Upper lobe of left lung (tissue), 6 donors: ENCODE measurements at regions not wholly inside any gene's neighbourhood (a gene's known extent, or its start where the extent isn't known, plus 50 kb on each side); places are given as distances from the start of the nearest gene placed in this dataset.

Experiments
- ATAC-seq, 2 donors: fragments of 200-7000 bp; cut with Tn5 transposase; one replicate each; pipeline ENCODE4 v1.9.1; 2022; ENCODE audit warnings: mild to moderate bottlenecking in 2 of 2, moderate library complexity in 2 of 2; ENCODE audit not compliant: low FRiP score in 2 of 2
- DNase-seq, 2 donors: peaks; one replicate each; pipeline ENCODE4 v3.0.0-alpha.2; 2019 to 2020
- H3K27ac ChIP-seq, 4 donors: fragments of 200-600 bp; sonication (generic); one replicate each; pipeline ENCODE4 v1.5.1; 2016 to 2019
- H3K27me3 ChIP-seq, 4 donors: fragments of 200-600 bp; sonication (generic); one replicate each; pipeline ENCODE4 v1.5.1; 2017 to 2019
- H3K36me3 ChIP-seq, 4 donors: fragments of 200-600 bp; sonication (generic); one replicate each; pipeline ENCODE4 v1.5.1; 2016 to 2019
- H3K4me1 ChIP-seq, 4 donors: fragments of 200-600 bp; sonication (generic); one replicate each; pipeline ENCODE4 v1.5.1; 2018 to 2019
- H3K4me3 ChIP-seq, 4 donors: fragments of 200-600 bp; sonication (generic); one replicate each; pipeline ENCODE4 v1.5.1; 2017 to 2019; ENCODE audit warnings: mild to moderate bottlenecking in 2 of 4, moderate library complexity in 1 of 4
- H3K9me3 ChIP-seq, 4 donors: fragments of 200-600 bp; sonication (generic); one replicate each; pipeline ENCODE4 v1.5.1; 2018 to 2019
- EP300 ChIP-seq, 4 donors: sonication (generic); formaldehyde crosslinking; IDR thresholded peaks; one replicate each; pipeline ENCODE4 v1.5.1; 2017; ENCODE audit warnings: antibody characterized with exemption in 4 of 4, control low read depth in 2 of 4
- POLR2A ChIP-seq, 4 donors: fragments of 450-650 bp; IDR thresholded peaks; one replicate each; pipeline ENCODE4 v1.5.1; 2016 to 2017; ENCODE audit warnings: antibody characterized with exemption in 4 of 4, mild to moderate bottlenecking in 2 of 4
- POLR2AphosphoS5 ChIP-seq, 2 donors: sonication (generic); formaldehyde crosslinking; IDR thresholded peaks; one replicate each; pipeline ENCODE4 v1.5.1; 2017; ENCODE audit warnings: antibody characterized with exemption in 2 of 2
- WGBS, 2 donors: methylation state at CpG; one replicate each; pipeline ENCODE4 v1.1.5; 2017 to 2018; 5-methylcytosine and 5-hydroxymethylcytosine counted together
- TF ChIP-seq, protein P1 (sequence below), 6 experiments: fragments of 450-650 bp in 4 of 6; fragments of 200-600 bp in 2 of 6; sonication (generic) in 2 of 6; IDR thresholded peaks; one replicate each; pipeline ENCODE4 v1.5.1; 2016 to 2019; ENCODE audit warnings: antibody characterized with exemption in 6 of 6
- donor health status: DM: no; HTN: no; CAD: no; lungs with moderate emphysema.
- donor health status: DM: no; HTN: yes; CAD: no; lungs with severe emphysema.

DNA sequence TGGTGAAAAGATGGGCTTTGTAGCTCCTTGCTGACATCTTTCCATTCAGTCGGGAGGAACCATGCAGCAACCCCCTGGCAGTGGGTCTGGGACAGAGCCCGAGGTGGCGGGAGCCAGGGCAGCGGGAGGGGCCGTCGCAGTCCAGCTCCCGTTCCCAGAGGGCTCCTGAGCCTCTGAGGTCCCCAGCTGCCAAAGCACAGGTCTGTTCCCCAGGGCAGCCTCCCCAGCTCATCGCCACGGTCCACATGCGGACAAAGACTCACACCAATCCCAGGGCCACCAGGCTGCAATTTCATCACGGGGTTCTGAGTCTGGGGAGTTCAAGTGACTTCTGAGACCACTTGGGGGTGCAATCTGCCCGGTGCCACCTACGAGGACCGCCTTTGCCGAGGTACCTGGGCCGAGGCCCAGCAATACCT, 196.0 kb downstream of the RBFOX3 start:
- Histone ChIP-seq H3K4me3 (no peak overlapping the region), H3K36me3 (no peaks in the 10 kb centered on the region), H3K27me3 (no peaks in the 10 kb centered on the region), H3K27ac (no peak overlapping the region), H3K9me3 (no peaks in the 10 kb centered on the region), H3K4me1 (no peaks in the 10 kb centered on the region)
- DNase-seq = peak in 1 of 2 donors; percentile 80
- 52 to 66% methylated on average over 10 to 15 of the region's 16 CpGs for WGBS, 2 donors
- TF ChIP-seq, protein P1, sequence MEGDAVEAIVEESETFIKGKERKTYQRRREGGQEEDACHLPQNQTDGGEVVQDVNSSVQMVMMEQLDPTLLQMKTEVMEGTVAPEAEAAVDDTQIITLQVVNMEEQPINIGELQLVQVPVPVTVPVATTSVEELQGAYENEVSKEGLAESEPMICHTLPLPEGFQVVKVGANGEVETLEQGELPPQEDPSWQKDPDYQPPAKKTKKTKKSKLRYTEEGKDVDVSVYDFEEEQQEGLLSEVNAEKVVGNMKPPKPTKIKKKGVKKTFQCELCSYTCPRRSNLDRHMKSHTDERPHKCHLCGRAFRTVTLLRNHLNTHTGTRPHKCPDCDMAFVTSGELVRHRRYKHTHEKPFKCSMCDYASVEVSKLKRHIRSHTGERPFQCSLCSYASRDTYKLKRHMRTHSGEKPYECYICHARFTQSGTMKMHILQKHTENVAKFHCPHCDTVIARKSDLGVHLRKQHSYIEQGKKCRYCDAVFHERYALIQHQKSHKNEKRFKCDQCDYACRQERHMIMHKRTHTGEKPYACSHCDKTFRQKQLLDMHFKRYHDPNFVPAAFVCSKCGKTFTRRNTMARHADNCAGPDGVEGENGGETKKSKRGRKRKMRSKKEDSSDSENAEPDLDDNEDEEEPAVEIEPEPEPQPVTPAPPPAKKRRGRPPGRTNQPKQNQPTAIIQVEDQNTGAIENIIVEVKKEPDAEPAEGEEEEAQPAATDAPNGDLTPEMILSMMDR (IDR thresholded peaks at IDR 0.05) = no peak
- TF ChIP-seq POLR2AphosphoS5 (IDR thresholded peaks at IDR 0.05) (no peak), POLR2A (IDR thresholded peaks at IDR 0.05) (no peak), EP300 (IDR thresholded peaks at IDR 0.05) (no peak)
- ATAC-seq = no peak

DNA sequence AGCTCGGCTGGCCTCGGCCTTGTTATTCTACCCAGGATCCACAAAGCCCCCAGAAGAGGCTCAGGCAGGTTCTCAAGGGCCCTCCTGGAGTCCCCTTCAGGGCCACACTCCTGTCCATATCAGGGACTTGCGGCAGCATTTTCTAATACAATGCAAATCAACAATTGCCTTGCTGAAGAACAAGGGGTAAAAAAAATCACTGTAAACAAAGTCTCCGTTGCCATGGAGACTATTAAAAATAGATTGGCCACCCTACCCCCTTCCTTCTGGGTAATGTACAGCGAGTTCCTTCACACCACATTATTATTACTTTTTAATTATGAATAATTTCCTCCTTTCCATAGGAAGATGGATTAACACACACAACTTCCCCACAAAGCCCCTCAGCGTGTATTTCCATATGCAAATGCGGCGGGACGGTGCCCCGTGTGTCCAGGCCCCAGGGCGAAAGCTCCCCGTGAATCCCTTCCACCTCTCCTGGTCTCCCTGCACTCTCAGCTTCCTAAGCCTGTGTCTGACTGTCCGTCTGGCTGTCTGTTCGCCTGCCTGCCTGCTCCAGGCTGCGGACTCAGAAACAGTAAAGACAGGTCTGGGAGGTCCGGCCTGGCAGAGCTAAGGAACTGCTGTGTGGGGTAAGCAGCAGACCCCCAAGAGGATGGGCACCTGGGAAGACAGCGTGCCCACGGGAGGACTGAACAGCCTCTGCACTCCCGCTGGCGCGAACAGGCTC, 196.6 kb downstream of the RBFOX3 start:
- TF ChIP-seq, protein P1 (IDR thresholded peaks at IDR 0.05) = no peak
- no peak for TF ChIP-seq POLR2AphosphoS5 (IDR thresholded peaks at IDR 0.05)
- no peak for TF ChIP-seq EP300 (IDR thresholded peaks at IDR 0.05)
- no peak for TF ChIP-seq POLR2A (IDR thresholded peaks at IDR 0.05)
- Histone ChIP-seq H3K9me3 (no peaks in the 10 kb centered on the region), H3K4me1 (no peaks in the 10 kb centered on the region), H3K36me3 (no peaks in the 10 kb centered on the region), H3K27me3 (no peaks in the 10 kb centered on the region), H3K4me3 (no peak overlapping the region), H3K27ac (no peak overlapping the region)
- DNase-seq (no peak), ATAC-seq (no peak)
- 39 to 61% methylated on average over 15 to 21 of the region's 21 CpGs for WGBS, 2 donors

DNA sequence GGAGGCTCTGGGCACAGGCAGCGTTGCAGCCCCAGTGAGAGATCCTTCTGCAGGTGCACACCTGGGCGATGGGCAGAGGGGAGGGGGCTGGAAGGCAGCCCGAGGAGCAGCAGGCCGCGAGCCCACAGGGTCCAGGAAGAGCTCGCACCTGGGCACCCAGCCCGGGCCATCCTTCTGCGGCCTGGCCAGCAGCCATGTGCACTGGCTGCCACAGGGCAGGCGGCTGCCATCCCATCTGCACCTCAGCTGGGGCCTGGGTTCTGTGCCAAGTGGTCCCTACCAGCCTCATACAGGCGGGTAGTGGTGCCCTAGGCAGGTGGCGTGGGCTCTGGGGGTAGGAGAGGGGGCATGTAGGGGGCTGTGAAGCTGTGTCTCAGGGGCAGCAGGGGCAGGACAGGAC, 197.2 kb downstream of the RBFOX3 start:
- Histone ChIP-seq H3K4me3 (no peak overlapping the region), H3K9me3 (no peaks in the 10 kb centered on the region), H3K27ac (no peak overlapping the region), H3K27me3 (no peaks in the 10 kb centered on the region), H3K36me3 (no peaks in the 10 kb centered on the region), H3K4me1 (no peaks in the 10 kb centered on the region)
- no peak for ATAC-seq
- peak in 1 of 2 donors; percentile 54 for DNase-seq
- 72% methylated on average over 5 of the region's 11 CpGs; no CpG with 5 or more reads in 1 of the 2 donors for WGBS, 2 donors
- no peak for TF ChIP-seq POLR2A (IDR thresholded peaks at IDR 0.05)
- no peak for TF ChIP-seq POLR2AphosphoS5 (IDR thresholded peaks at IDR 0.05)
- TF ChIP-seq, protein P1 (IDR thresholded peaks at IDR 0.05) = no peak
- no peak for TF ChIP-seq EP300 (IDR thresholded peaks at IDR 0.05)

DNA sequence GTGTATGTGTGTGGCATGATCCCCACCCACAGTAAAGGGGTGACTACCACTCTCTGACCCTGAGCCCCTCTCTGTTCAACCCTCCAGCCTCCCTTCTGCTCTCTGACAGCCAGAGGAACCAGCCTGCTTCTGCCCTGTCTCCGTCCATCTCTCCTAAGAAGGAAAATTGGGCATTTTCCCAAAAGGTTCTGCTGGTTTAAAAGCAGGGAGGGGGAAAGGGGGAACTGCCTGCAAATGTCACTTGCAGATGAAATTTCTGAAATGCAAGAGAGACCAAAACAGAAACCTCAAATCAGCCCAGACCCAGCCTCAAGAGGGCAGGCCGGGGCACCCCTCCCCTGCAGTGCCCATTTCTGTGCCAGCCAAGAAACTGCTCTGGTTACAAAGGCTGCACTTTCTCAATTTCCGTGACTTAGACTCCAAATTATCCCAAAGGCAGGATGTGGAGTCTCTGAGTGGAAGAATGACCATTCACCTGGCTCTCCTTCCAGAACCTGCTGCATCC, 197.9 kb downstream of the RBFOX3 start:
- no peak for ATAC-seq
- no peaks in the 10 kb centered on the region for H3K36me3 ChIP-seq
- no peak for TF ChIP-seq POLR2AphosphoS5 (IDR thresholded peaks at IDR 0.05)
- no peak for TF ChIP-seq POLR2A (IDR thresholded peaks at IDR 0.05)
- TF ChIP-seq, protein P1 (IDR thresholded peaks at IDR 0.05) = no peak
- TF ChIP-seq EP300 (IDR thresholded peaks at IDR 0.05) = no peak
- no peaks in the 10 kb centered on the region for H3K4me1 ChIP-seq
- no peak overlapping the region for H3K4me3 ChIP-seq
- no peak overlapping the region for H3K27ac ChIP-seq
- no peaks in the 10 kb centered on the region for H3K9me3 ChIP-seq
- WGBS, 2 donors = 49 to 59% methylated on average over 3 of the region's 3 CpGs
- no peak for DNase-seq
- no peaks in the 10 kb centered on the region for H3K27me3 ChIP-seq

DNA sequence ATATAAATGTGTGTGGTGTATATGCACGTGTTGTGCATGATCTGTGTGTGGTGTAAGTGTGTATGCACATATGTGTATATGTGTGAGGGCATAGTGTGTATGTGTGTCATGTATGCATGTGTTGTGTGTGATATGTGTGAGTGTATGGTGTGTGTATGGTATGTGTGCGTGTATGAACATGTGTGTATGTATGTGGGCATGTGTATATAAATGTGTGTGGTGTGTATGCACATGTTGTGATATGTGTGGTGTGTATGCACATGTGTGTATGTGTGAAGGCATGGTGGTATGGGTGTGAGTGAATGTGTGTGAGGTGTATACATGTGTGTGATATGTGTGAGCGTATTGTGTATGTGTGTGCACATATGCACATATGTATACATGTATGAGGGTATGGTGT, 198.7 kb downstream of the RBFOX3 start:
- Histone ChIP-seq H3K36me3 (no peaks in the 10 kb centered on the region), H3K27ac (no peak overlapping the region), H3K4me3 (no peak overlapping the region), H3K27me3 (peaks cover 0 to under 1% (median 0%) of the 10 kb centered on the region in 4 donors), H3K4me1 (no peaks in the 10 kb centered on the region), H3K9me3 (no peaks in the 10 kb centered on the region)
- DNase-seq = no peak
- 84 to 94% methylated on average over 3 of the region's 3 CpGs for WGBS, 2 donors
- ATAC-seq = no peak
- TF ChIP-seq, protein P1 (IDR thresholded peaks at IDR 0.05) = no peak
